ENCODE measurements at regions not wholly inside any gene's neighbourhood (a gene's known extent, or its start where the extent isn't known, plus 50 kb on each side); places are given as distances from the start of the nearest gene placed in this dataset.

DNA sequence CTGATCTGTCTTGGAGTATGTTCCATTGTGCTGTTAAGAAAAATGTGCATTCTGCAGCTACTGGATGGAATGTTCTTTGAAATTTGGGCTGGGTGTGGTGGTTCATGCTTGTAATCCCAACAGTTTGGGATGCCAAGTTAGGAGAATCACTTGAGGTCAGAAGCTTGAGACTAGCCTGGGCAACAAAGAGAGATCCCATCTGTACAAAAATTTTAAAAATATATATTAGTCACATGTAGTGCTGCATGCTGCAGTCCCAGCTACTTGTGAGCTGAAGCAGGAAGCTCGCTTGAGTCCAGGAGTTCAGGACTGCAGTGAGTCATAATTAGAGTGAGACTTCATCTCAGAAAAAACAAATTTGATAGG, 62.8 kb upstream of the PLSCR4 start:
- no peaks in the 10 kb centered on the region for H3K36me3 ChIP-seq
- WGBS, result 63% methylated on average over 1 of the region's 1 CpG
- no peaks in the 10 kb centered on the region for H3K4me1 ChIP-seq (replicated peaks)
- intact Hi-C loops (cut with DNase I), result no loop called here
- TF ChIP-seq, protein P1, sequence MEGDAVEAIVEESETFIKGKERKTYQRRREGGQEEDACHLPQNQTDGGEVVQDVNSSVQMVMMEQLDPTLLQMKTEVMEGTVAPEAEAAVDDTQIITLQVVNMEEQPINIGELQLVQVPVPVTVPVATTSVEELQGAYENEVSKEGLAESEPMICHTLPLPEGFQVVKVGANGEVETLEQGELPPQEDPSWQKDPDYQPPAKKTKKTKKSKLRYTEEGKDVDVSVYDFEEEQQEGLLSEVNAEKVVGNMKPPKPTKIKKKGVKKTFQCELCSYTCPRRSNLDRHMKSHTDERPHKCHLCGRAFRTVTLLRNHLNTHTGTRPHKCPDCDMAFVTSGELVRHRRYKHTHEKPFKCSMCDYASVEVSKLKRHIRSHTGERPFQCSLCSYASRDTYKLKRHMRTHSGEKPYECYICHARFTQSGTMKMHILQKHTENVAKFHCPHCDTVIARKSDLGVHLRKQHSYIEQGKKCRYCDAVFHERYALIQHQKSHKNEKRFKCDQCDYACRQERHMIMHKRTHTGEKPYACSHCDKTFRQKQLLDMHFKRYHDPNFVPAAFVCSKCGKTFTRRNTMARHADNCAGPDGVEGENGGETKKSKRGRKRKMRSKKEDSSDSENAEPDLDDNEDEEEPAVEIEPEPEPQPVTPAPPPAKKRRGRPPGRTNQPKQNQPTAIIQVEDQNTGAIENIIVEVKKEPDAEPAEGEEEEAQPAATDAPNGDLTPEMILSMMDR (IDR thresholded peaks at IDR 0.05), result no peak
- TF ChIP-seq POLR2A (IDR thresholded peaks at IDR 0.05) (no peak), POLR2AphosphoS5 (IDR thresholded peaks at IDR 0.05) (no peak)
- no peak for DNase-seq (ENCODE audit: low spot score)
- no peaks in the 10 kb centered on the region for H3K9me3 ChIP-seq
- H3K27me3 ChIP-seq (replicated peaks; ENCODE audit: insufficient read depth), result no peaks in the 10 kb centered on the region
- no peak overlapping the region for H3K27ac ChIP-seq
- no peak overlapping the region for H3K4me3 ChIP-seq

DNA sequence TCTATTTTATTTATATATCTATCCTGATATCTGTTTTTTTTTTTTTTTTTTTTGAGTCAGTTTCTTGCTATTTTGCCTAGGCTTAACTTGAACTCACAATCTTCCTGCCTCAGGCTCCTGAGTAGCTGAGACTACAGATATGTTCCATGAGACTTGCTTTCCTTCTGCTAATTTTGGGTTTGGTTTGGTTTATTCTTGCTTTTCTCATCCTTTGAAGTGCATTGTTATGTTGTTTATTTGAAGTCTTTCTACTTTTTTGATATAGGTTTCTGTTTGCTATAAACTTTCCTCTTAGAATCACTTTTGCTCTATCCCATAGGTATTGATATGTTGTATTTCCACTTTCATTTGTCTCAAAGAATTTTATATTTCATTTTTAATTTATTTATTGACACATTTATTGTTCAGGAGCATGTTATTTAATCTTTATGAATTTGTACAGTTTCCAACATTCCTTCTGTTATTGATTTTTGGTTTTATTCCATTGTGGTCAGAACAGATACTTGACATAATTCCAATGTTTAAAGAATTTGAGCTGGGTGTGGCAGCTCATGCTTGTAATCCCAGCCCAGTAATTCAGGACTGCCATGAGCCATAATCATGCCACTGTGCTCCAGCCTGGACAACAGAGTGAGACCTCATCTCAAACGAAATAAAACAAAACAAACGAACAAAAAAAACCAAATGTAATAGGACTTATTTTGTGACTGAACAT, 62.3 kb upstream of the PLSCR4 start:
- no peaks in the 10 kb centered on the region for H3K27me3 ChIP-seq (replicated peaks; ENCODE audit: insufficient read depth)
- no peaks in the 10 kb centered on the region for H3K36me3 ChIP-seq
- TF ChIP-seq POLR2A (IDR thresholded peaks at IDR 0.05) (no peak), POLR2AphosphoS5 (IDR thresholded peaks at IDR 0.05) (no peak)
- TF ChIP-seq, protein P1 (IDR thresholded peaks at IDR 0.05), result no peak
- no peak for DNase-seq (ENCODE audit: low spot score)
- WGBS, result 45% methylated on average over 2 of the region's 2 CpGs
- H3K9me3 ChIP-seq, result no peaks in the 10 kb centered on the region
- no peak overlapping the region for H3K27ac ChIP-seq
- no peaks in the 10 kb centered on the region for H3K4me1 ChIP-seq (replicated peaks)
- H3K4me3 ChIP-seq, result no peak overlapping the region
- intact Hi-C loops (cut with DNase I), result no loop called here

DNA sequence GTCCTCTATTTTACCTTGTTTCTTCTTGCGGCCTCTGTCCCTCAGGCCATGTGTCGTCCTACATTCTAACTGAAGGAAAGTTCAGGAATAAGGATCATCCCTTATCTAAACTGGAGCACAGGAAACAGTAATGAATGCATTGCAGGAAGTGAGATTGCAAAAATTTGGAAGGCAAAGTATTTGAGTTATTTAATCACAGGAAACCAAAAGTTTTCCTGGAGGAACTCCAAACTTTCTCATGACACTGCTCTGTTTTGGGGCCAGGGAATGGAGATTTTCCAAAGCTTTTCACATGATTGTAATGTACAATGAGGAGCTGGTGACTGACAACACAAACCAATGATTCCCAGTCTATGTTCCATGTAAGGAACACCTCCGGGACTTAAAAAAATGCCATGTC, 57.8 kb upstream of the PLSCR4 start:
- H3K27me3 ChIP-seq (replicated peaks; ENCODE audit: insufficient read depth), result no peaks in the 10 kb centered on the region
- TF ChIP-seq POLR2AphosphoS5 (IDR thresholded peaks at IDR 0.05) (no peak), POLR2A (IDR thresholded peaks at IDR 0.05) (no peak)
- TF ChIP-seq, protein P1 (IDR thresholded peaks at IDR 0.05), result no peak
- H3K9me3 ChIP-seq, result no peaks in the 10 kb centered on the region
- H3K36me3 ChIP-seq, result no peaks in the 10 kb centered on the region
- intact Hi-C loops (cut with DNase I), result no loop called here
- 78% methylated on average over 3 of the region's 3 CpGs for WGBS
- no peak overlapping the region for H3K4me3 ChIP-seq
- DNase-seq (ENCODE audit: low spot score), result no peak
- no peak overlapping the region for H3K27ac ChIP-seq
- H3K4me1 ChIP-seq (replicated peaks), result no peaks in the 10 kb centered on the region

DNA sequence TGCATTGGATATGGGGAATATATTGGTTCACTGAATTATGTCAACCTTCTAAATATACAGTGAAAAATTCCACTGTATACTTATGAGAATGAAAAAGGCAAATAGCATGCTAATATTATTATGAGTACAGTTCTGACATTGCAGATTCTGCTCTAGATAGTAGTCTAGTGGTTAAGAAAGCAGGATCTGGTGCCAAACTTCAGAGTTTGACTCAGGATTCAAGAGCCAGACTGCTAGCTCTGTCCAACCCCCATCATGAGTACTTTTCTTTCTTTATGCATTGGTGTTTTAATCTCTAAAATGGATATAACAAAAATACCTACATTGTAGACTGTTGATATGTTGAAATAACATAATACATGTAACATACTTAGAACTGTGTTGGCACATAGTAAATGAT, 57.3 kb upstream of the PLSCR4 start:
- H3K36me3 ChIP-seq, result no peaks in the 10 kb centered on the region
- no peak overlapping the region for H3K4me3 ChIP-seq
- H3K27ac ChIP-seq, result no peak overlapping the region
- H3K9me3 ChIP-seq, result no peaks in the 10 kb centered on the region
- DNase-seq (ENCODE audit: low spot score), result no peak
- TF ChIP-seq, protein P1 (IDR thresholded peaks at IDR 0.05), result no peak
- TF ChIP-seq POLR2A (IDR thresholded peaks at IDR 0.05) (no peak), POLR2AphosphoS5 (IDR thresholded peaks at IDR 0.05) (no peak)
- no peaks in the 10 kb centered on the region for H3K4me1 ChIP-seq (replicated peaks)
- intact Hi-C loops (cut with DNase I), result no loop called here
- H3K27me3 ChIP-seq (replicated peaks; ENCODE audit: insufficient read depth), result no peaks in the 10 kb centered on the region

DNA sequence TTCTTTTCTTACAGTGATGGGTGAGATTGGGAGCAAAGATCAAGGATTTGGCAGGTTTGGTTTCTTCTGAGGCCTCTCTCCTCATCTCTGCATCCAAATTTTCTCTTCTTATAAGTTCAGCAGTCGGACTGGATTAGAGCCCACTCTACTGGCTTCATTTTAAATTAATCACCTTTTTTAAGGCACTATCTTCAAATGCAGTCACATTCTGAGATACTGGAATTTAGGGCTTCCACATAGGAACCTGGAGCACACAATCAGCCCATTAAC, 56.5 kb upstream of the PLSCR4 start:
- TF ChIP-seq POLR2A (IDR thresholded peaks at IDR 0.05), result no peak
- TF ChIP-seq POLR2AphosphoS5 (IDR thresholded peaks at IDR 0.05), result no peak
- TF ChIP-seq, protein P1 (IDR thresholded peaks at IDR 0.05), result no peak

More for the DNA sequence above, 56.5 kb upstream of the PLSCR4 start:
- Histone ChIP-seq H3K27ac (no peak overlapping the region), H3K9me3 (no peaks in the 10 kb centered on the region), H3K4me1 (replicated peaks) (no peaks in the 10 kb centered on the region), H3K4me3 (no peak overlapping the region), H3K36me3 (no peaks in the 10 kb centered on the region), H3K27me3 (replicated peaks; ENCODE audit: insufficient read depth) (no peaks in the 10 kb centered on the region)
- WGBS, result 79% methylated on average over 1 of the region's 1 CpG
- intact Hi-C loops (cut with DNase I), result no loop called here
- DNase-seq (ENCODE audit: low spot score), result no peak
